GM03348 (cell line): ENCODE measurements at regions not wholly inside any gene's neighbourhood (a gene's known extent, or its start where the extent isn't known, plus 50 kb on each side); places are given as distances from the start of the nearest gene placed in this dataset.
A peak's percentile ranks its signal among the peaks of the same experiment; 100 is the strongest.
"Not testable (repeated sequence)": the region's sequence is repeated elsewhere in the genome, so short reads cannot be mapped to it uniquely, and the experiment has no call there.

Experiments
- DNase-seq: peaks from one replicate; pipeline ENCODE4 v3.0.0; 2012; ENCODE audit warnings: low spot score

DNA sequence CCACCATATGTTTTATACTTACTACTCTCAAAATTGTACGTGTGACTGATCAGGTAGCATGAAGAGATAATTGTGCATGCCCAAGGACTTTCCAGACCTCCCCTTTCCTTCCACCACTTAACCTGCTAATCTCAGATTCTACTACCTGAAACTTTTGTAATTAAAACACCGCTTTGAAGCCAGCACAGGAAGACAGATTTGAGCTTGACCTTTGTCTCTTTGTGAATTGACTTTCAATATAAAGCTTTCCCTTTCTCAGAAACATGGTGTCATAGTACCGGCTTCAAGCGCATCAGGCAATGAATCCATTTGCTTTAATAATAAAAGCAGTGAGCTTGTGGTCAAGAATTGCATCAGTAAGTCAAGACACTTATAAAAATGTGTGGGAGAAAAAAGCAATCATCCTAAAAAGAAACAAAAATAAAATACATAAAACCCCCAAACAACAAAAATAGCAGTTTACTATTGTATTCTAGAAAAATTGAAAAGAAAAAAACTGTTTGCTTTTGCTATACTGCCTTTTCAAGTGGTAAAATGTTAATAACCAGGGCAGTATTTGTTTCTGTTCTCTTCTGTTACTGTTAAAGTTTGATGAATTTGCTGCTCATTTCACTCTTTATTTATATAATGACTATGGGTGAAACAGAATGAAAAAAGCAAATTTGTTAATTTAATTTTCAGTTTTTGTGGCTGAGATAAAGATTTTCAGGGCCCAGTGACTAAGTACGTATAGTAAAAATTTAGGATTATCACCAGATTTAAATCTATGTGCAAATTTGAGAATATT lies 2075.3 kb downstream of the PCDH9 start:
- no peak for DNase-seq

DNA sequence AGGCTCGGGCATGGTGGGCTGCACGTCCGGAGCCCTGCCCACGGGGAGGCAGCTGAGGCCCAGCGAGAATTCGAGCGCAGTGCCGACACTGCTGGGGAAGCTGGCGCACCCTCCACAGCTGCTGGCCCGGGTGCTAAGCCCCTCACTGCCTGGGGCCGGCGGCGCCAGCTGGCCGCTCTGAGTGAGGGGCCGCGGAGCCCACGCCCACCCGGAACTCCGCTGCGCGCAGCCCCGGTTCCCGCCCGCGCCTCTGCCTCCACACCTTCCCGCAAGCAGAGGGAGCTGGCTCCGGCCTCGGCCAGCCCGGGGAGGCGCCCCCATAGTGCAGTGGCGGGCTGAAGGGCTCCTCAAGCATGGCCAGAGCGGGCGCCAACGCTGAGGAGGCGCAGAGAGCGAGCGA lies 2080.4 kb downstream of the PCDH9 start:
- DNase-seq: no peak

DNA sequence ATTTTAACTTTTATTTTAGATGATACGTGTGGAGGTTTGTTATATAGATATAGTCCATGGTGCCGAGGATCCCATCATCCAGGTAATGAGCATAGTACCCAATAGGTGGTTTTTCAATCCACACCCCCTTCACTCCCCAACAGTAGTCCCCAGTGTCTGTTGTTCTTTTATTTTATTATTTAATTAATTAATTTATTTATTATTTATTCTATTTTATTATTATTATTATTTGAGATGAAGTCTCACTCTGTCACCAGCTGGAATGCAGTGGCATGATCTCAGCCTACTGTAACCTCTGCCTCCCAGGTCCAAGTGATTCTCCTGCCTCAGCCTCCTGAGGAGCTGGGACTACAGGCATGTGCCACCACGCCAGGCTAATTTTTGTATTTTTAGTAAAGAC lies 2086.2 kb downstream of the PCDH9 start:
- DNase-seq: no peak

DNA sequence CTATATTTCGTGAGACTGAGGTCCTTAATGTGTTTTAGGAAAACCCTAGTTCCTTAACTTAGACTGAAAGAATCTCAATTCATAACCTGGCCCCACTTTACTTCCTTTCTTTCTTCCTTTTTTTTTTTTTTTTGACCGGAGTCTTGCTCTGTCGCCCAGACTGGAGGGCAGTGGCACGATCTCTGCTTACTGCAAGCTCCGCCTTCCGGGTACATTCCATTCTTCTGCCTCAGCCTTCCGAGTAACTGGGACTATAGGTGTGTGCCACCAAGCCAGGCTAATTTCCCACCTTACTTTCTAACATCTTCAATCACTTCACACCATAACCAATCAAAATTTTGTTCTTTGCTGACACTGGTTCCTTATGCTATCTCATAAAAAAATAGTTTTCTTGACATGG lies 2097.0 kb downstream of the PCDH9 start:
- no peak for DNase-seq

DNA sequence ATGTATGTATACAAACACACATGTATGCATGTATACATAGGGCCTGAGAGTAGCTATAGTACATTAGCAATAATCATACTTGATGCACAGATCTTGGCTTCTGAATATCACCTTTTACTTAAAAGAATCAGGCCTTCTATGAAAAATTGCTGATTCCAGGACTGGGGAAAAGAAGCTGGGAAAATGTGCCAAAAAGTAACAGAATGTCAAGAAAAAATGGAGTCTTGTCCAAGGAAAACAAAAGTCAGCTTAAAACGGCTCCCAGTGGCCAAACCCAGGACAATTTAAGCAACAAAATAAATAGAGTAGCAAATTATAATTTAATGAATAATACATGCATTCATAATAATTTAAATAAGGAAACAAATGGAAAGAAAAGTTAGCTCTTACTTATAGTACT lies 2104.9 kb downstream of the PCDH9 start:
- no peak for DNase-seq

DNA sequence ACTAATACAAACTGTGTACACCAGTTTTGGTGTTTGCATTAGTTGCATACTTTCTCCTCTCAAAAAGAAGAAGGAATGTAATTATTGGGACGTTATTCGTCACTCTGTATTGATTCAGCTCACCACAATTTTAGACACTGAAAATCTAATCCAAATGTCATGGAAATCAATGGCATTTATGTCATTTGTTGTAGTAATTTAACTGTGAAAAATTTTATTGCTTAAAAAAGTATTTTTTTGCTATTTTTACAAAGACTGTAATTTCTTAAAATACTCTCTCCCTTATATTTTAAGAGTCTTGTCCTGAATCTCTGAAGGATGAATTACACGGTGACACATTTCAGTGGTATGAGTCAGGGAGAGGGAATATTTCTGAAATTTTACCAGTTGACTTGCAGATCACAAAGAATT lies 2117.6 kb downstream of the PCDH9 start:
- DNase-seq: peak; percentile 39

DNA sequence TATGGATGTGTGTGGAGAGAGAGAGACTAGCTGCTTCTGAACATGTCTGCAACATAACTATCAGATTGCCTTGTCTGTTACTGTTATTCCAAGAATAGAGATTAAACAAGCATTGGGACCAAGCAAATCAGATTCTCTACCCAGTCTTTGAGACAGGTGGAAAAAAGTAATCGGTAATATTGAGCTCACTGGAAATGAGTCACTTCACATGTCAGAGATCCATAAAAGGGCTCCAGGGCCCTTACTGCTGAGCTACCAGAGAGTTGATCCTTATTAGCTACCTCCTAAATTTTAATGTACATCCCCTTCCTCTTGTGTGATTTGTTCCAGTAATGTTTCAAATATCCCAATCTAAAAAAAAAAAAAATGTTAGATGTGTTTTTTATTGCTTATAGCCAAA lies 2118.0 kb downstream of the PCDH9 start:
- DNase-seq: no peak

DNA sequence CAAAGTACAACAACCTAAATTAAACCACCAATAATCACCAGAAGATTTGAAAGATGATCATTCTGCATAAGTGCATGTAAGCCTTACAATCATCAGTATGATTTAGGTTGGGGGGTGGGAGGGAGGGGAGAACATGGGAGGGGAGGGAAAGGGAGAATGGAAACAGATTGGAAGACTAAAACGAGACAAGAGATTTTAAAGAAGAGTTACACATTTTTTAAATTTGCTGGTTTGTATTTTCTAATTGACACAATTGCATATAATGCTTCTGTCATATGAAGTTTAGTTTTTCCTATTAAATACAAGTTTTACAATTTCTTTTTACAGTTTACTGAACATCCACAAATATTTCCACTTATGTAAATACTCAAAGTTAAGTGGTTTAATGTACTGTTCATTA lies 2118.9 kb downstream of the PCDH9 start:
- no peak for DNase-seq

DNA sequence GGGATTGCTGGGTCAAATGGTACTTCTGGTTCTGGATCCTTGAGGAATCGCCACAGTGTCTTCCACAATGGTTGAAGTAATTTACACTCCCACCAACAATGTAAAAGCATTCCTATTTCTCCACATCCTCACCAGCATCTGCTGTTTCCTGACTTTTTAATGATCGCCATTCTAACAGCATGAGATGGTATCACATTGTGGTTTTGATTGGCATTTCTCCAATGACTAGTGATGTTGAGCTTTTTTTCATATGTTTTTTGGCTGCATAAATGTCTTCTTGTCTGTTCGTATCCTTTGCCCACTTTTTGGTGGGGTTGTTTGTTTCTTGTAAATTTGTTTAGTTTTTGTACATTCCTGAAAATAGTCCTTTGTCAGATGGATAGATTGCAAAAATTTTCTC lies 2125.7 kb downstream of the PCDH9 start:
- not testable (repeated sequence) for DNase-seq

DNA sequence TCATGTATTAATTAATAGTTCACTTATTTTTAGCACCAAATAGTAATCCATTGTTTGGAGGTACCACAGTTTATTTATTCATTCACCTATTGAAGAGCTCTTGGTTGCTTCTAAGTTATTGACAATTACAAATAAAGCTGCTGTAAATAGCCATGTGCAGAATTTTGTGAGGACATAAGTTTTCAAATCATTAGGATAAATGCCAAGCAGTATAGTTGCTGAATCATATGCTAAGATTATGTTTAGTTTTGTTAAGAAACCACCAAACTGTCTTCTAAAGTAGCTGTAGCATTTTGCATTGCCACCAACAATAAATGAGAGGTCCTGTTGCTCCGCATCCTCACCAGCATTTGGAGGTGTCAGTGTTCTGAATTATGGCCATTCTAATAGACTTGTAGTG lies 2126.8 kb downstream of the PCDH9 start:
- no peak for DNase-seq

DNA sequence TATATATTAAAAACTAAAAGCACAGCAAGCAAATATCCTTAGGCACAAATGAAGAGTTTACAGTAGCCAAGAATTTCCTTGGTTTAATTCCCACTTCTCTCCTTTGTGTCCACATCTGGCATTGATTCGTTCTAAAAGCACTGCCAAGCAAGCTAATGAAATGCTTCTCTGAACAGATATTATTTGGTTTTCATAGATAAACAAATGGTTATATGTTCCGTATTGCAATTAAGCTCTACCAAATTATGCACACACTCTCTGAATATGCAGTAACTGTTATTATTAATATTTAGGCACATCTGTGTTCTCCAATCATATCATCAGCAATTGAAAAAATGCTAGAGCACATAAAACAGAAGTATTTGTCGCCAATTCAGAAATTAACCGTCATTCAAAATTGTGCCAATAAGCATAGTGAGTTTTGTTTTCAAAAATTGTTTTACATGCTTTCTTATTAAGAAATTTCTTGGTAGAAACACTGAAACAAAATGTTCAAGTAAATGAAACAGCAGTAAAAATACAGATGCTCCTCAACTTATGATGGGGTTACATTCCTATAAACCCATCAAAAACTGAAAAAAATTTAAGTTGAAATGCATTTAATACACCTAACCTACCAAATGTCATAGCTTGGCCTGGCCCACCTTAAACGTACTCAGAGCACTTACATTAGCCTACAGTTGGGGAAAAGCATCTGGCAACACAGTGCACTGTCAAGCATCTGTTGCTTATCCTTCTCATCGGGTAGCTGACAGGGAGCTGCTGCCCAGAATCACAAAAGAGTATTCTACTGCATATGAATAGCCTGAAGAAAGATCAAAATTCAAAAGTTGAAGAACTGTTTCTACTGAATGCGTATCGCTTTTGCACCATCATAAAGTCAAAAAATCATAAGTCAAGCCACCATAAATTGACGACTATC lies 2134.7 kb downstream of the PCDH9 start:
- peak; percentile 38 for DNase-seq

DNA sequence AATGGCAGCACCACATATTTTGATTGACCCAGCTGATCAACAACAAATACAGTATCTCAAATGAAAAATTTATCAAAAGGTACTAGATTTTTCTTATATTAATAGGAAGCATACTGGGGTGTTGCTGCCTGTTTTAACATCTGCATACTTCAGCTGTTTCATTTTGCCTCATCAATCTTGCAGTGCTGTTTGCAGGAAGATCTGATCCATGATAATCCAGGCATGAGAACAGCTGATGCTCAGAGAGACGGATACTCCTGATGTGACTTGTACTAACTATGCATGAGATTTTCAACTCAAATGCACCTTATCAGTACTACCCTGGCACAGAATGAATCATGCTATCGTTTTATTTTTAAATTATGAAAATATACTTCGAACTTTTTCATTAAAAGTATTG lies 2136.8 kb downstream of the PCDH9 start:
- DNase-seq: no peak

DNA sequence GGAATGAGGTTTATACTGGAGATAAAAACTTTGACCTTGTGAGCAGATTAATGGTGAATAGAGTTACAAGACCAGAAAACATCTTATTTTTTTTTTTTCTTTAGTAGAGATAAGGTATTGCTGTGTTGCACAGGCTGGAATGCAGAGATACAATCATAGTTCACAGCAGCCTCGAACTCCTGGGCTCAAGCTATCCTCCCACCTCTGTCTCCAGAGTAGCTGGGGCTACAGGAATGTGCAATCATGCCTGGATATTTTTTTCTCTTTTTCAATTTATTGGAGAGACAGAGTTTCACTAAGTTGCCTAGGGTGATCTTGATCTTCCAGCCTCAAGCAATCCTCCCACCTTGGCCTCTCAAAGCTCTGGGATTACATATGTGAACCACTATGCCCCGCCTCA lies 2139.1 kb downstream of the PCDH9 start:
- no peak for DNase-seq

DNA sequence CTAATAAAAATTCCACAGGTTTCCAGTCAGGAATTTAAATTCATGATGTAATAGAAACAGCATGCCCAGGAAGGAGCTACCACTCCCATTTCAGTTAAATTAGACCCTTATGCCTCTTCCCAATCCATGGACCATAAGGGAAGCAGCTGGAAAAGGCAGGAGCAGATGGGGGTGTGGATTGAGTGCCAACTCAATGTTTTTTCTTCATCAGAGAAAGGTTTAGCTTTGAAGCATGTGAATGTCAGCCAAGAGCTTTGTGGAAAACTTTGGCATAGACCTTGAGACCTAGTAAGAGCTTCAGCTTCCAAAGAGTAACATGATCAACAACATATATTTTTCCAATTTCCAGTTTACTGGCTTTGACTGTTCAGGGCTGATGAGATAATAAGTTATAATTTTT lies 2139.9 kb downstream of the PCDH9 start:
- no peak for DNase-seq

DNA sequence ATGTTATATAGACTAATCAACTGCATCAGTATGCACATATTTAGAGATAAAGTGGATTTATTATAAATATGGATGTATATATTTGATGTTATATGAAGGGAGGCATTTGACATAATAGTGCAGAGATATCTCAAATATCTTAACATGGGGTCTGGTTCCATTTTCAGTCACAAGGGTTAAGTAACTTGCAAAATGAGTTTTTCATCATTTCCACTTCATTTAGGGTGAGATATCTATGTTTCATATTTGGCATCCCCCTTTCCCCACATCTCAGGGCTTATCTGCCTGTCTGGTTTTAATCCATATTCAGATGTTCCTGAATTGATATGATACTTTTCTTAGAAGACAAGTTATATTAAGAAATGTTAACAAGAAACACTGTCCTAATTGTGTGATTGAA lies 2141.2 kb downstream of the PCDH9 start:
- DNase-seq: no peak

DNA sequence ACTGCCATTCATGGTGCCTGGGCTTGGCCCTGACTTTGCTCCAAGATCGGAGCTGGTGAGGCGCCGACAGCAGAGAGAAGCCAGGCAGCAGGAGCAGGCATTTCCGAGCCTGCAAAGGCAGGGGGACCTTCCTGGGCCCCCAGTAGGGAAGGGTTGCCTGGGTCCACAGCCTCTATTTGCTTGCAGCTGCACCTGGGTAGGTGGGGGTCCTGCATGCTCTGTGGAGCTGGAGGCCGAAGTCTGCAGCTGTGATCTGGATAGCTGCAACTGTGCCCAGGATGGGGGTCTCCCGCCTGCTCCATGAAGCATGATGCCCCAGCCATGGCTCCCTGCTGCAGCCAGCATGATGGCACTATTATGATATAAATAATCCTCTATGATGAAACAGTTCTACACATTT lies 2144.2 kb downstream of the PCDH9 start:
- no peak for DNase-seq

DNA sequence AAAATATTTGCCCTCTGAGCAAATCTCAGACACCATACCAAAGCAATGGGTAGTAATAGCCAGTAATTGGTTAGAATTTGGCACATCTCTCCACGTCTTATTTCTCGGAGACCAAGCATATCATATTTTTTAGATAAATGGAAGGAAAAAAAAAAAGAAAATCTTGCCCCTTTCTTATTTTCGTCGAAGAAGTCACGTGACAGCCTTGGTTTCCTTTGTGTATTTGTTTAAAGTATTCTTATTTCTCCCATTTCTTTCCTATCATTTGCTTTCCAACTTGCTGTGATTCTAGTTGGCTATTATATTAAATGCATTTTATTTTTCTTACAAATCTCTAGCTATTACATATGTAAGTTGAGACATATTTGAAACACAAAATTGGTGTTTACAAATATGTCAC lies 2155.9 kb downstream of the PCDH9 start:
- no peak for DNase-seq

DNA sequence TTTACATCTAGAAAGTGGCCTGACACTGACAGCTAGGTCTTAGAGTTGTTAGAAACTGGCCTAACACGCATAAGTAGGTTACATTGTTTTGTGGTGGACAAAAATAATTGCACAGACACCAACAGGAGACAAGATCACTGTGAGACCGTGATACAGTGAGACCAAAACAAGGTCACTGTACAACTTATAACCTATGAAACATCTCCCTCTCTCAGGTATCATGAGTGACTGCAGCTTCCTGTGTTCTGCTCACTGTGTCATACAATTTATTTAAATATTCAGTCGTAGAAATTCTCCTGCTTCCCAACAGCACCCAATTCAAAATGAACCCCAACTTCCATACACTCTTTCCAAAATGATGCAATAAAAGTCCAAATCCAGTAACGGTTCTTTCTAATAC lies 2165.2 kb downstream of the PCDH9 start:
- DNase-seq: no peak

DNA sequence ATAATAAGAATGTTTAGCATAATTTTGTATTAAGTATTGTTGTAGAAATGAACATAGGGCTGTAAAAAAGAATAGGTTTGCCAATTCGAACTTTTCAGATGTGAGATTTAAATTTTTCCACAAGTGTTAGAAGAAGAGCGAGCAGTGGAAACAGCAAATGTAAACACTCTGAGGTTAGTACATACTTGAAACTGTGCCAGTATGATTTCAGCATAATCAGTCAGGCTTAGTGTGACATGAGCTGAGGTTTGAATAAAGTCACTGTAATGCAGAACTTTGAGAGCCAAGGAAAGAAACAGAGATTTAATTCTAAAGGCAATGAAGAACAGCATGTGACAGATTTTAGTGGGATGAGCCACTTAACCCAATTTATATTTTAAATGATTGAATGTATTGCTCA lies 2166.4 kb downstream of the PCDH9 start:
- DNase-seq: no peak

DNA sequence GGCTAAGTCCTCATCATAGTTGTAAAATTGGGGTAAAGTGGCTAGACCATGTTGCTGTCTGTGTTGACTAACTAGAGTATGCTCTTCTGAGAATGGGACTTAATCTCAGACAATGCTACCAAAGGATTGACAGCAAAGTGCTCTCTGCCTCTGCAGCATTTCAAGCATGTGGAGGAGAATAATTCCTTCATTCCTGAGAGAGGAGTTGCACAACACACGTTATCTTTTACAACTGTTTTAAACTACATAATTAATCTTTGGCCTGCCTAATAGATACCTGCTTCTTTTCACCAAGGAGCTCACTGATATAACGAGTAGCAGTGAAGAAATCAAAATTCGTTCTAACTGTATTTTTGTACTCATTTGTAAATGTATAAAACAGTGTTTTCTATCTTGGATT lies 2172.2 kb downstream of the PCDH9 start:
- no peak for DNase-seq

DNA sequence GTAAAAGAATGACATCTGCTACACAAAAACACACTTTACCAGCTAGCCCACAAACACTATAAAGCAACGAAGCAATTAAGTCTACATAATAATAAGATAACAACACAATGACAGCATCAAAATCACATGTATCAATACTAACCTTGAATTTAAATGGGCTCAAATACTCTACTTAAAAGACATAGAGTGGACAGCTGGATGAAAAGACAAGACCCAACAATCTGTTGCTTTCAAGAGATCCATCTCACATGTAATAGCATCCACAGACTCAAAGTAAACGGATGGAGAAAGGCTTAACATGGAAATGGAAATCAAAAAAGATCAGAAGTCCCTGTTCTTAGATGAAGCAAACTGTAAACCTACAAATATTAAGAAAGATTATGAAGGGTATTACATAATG lies 2175.9 kb downstream of the PCDH9 start:
- no peak for DNase-seq

DNA sequence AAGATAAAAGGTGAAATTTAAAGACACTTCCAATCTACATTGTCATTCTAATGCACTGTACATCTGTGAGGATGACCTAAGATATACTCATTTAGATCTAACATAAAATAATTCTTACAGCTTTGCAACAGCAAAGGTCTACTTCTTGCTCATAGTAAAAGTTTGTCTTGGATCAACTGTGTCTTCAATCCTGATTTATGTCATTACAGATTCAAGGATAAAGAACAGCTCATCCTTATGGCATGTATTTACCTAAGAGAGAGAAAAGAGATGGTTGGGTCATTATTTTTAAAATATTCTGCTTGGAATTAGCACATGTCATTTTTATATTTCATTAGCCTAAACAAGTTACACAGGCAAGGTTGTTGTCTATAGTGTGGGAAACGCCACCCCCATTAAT lies 2193.1 kb downstream of the PCDH9 start:
- DNase-seq: no peak

DNA sequence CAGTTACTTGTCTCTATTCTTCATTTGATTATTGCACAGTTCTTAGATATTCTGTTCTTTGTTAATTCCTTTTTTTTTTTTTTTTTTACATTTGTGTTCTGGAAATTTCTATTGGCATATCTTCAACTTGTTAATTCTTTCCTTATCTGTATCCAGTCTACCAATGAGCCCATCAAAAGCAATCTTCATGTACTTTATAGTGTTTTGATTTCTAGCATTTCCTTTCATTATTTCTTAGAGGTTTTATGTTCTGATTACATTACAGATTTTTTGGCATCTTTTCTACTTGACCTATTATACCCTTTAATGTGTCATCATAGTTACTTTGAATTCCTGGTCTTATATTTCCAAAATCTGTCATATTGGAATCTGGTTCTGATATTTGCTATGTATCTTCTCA lies 2194.8 kb downstream of the PCDH9 start:
- no peak for DNase-seq

DNA sequence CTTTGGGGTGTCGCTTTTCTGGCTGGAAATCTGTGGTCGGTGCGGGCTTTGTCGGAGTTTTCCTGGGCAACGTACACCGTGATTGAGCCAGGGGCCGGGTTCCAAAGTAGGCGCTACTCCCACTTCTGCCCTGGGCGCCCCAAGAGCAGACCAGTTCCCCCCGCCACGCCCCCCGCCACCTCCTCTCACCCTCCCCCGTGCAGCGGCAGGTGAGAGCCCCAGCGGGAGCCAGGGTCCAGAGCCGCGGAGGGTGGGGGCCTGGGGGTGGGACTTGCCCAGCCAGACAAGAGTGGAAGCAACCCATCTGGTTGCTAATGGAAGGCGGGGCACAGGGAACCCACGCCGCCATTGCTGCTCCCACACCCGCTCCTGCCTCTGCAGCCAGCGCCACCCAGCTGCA lies 2195.9 kb downstream of the PCDH9 start:
- no peak for DNase-seq
